ENCODE measurements at regions not wholly inside any gene's neighbourhood (a gene's known extent, or its start where the extent isn't known, plus 50 kb on each side); places are given as distances from the start of the nearest gene placed in this dataset.

- no peak for DNase-seq (ENCODE audit: low spot score in 2 of 2)
- Histone ChIP-seq H3K4me1 (no peaks in the 10 kb centered on the region), H3K4me3 (no peak overlapping the region), H3K9me3 (no peaks in the 10 kb centered on the region), H3K36me3 (no peaks in the 10 kb centered on the region), H3K27ac (no peak overlapping the region), H3K27me3 (peaks cover 0 to 13% of the 10 kb centered on the region in 2 donors)
- WGBS, 2 donors: 69 to 89% methylated on average over 3 of the region's 3 CpGs
- TF ChIP-seq POLR2A (IDR thresholded peaks at IDR 0.05): no peak
- TF ChIP-seq, protein P1, sequence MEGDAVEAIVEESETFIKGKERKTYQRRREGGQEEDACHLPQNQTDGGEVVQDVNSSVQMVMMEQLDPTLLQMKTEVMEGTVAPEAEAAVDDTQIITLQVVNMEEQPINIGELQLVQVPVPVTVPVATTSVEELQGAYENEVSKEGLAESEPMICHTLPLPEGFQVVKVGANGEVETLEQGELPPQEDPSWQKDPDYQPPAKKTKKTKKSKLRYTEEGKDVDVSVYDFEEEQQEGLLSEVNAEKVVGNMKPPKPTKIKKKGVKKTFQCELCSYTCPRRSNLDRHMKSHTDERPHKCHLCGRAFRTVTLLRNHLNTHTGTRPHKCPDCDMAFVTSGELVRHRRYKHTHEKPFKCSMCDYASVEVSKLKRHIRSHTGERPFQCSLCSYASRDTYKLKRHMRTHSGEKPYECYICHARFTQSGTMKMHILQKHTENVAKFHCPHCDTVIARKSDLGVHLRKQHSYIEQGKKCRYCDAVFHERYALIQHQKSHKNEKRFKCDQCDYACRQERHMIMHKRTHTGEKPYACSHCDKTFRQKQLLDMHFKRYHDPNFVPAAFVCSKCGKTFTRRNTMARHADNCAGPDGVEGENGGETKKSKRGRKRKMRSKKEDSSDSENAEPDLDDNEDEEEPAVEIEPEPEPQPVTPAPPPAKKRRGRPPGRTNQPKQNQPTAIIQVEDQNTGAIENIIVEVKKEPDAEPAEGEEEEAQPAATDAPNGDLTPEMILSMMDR (IDR thresholded peaks at IDR 0.05): no peak
- no peak for TF ChIP-seq EP300 (IDR thresholded peaks at IDR 0.05)
Measured at GRCh38 chr7:155223503-155223902, 74.2 kb upstream of the INSIG1 start.

- Histone ChIP-seq H3K4me3 (no peak overlapping the region), H3K36me3 (no peaks in the 10 kb centered on the region), H3K27ac (no peak overlapping the region), H3K9me3 (no peaks in the 10 kb centered on the region), H3K4me1 (no peaks in the 10 kb centered on the region), H3K27me3 (peaks cover 0 to 13% of the 10 kb centered on the region in 2 donors)
- WGBS, 2 donors: 60 to 63% methylated on average over 12 of the region's 12 CpGs
- DNase-seq (ENCODE audit: low spot score in 2 of 2): no peak
- TF ChIP-seq POLR2A (IDR thresholded peaks at IDR 0.05): no peak
Measured at GRCh38 chr7:155224116-155224811, 73.4 kb upstream of the INSIG1 start.

DNA sequence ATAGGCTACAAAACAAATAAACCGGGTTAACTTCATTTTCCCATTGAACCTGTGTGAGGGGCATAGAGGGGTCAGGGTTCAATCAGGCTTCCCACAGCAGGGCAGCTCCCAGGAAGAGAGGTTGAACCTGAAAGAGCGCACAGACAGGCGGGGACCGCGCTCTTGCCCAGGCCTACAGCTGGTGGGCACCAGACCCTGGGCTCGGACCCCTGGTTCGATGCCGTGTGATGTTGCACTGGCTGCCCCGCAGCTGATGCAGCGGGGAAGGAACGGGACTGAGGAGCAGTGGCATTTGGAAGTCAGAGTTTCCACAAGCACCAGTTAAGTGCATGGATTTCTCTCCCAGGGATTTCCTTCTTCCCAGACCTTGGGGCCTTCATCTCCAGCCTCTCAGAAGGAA, 72.6 kb upstream of the INSIG1 start:
- Histone ChIP-seq H3K27ac (no peak overlapping the region), H3K4me3 (no peak overlapping the region), H3K4me1 (no peaks in the 10 kb centered on the region), H3K9me3 (no peaks in the 10 kb centered on the region), H3K36me3 (no peaks in the 10 kb centered on the region), H3K27me3 (peaks cover 0 to 8% of the 10 kb centered on the region in 2 donors)
- no peak for DNase-seq (ENCODE audit: low spot score in 2 of 2)
- 82 to 92% methylated on average over 11 of the region's 11 CpGs for WGBS, 2 donors
- TF ChIP-seq POLR2A (IDR thresholded peaks at IDR 0.05) (no peak), EP300 (IDR thresholded peaks at IDR 0.05) (no peak)
- TF ChIP-seq, protein P1 (IDR thresholded peaks at IDR 0.05): no peak

GRCh38 chr7:155225516-155225915, 72.2 kb upstream of the INSIG1 start:
- 91% methylated on average over 14 of the region's 14 CpGs for WGBS, 2 donors
- no peak for DNase-seq (ENCODE audit: low spot score in 2 of 2)
- TF ChIP-seq POLR2A (IDR thresholded peaks at IDR 0.05): no peak

DNA sequence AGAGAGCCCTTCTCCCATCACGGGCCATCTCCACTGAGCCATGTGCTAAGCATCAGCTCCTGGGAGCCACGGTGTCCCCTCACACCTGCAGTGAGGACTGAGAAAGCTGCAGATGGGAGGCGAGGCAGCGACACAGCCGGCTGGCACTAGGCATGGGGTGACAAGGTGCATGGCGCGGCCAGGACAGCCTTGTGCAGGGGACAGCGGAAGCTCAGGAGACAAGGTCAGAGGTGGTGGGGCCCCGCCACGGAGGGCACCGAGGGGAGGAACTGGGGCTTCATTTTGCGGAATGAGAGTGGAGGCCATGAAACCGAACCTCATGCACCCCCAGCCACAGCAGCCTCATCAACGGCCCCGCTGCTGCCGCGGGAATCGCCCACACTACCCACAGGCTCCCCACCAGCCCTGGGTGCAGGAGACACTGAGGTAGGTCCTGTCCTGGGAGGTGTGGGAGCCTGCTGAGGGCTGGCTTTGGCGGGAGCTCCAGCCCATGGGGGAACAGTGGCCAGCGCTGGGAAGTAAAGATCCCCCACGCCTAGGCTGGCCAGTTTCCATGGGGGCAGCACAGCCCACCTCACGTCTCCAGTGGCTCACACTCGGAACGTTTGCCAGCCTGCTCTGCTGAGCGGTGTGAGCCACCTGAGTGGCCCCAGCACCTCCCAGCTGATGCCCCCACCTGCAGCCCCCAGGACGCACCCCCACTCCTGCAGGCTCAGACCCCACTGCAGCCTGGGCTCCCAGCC, 71.2 kb upstream of the INSIG1 start:
- Histone ChIP-seq H3K9me3 (no peaks in the 10 kb centered on the region), H3K36me3 (no peaks in the 10 kb centered on the region), H3K27me3 (peaks cover 0 to 4% of the 10 kb centered on the region in 2 donors), H3K4me3 (no peak overlapping the region), H3K27ac (no peak overlapping the region), H3K4me1 (no peaks in the 10 kb centered on the region)
- 82% methylated on average over 23 to 26 of the region's 26 CpGs for WGBS, 2 donors
- no peak for DNase-seq (ENCODE audit: low spot score in 2 of 2)
- no peak for TF ChIP-seq EP300 (IDR thresholded peaks at IDR 0.05)
- TF ChIP-seq, protein P1 (IDR thresholded peaks at IDR 0.05): no peak
- TF ChIP-seq POLR2A (IDR thresholded peaks at IDR 0.05): no peak

More at GRCh38 chr7:155225516-155225915, 72.2 kb upstream of the INSIG1 start:
- H3K27me3 ChIP-seq: peaks cover 0 to 4% of the 10 kb centered on the region in 2 donors
- no peak overlapping the region for H3K27ac ChIP-seq
- no peaks in the 10 kb centered on the region for H3K36me3 ChIP-seq
- H3K4me3 ChIP-seq: no peak overlapping the region
- H3K4me1 ChIP-seq: no peaks in the 10 kb centered on the region
- no peaks in the 10 kb centered on the region for H3K9me3 ChIP-seq
